Left colon (tissue), 2 donors: ENCODE measurements at regions not wholly inside any gene's neighbourhood (a gene's known extent, or its start where the extent isn't known, plus 50 kb on each side); places are given as distances from the start of the nearest gene placed in this dataset.

ENCODE experiments used
- ATAC-seq: fragments of 200-7000 bp; cut with Tn5 transposase; one replicate; pipeline ENCODE4 v1.9.1; 2020; ENCODE audit warnings: mild to moderate bottlenecking, moderate library complexity
- DNase-seq, 2 donors: peaks; one replicate each; pipeline ENCODE4 v3.0.0-alpha.2; 2020
- intact Hi-C, 2 donors: fragments of 100-400 bp; cut with DNase I in 1 of 2; cut with micrococcal nuclease in 1 of 2; formaldehyde crosslinking; loops; one replicate each; pipeline versions ENCODE4 v1.11.2 to v1.14.0; 2022; cut with DNase I, micrococcal nuclease
- donor health status: DM: no; HTN: no; CAD: no.
- donor health status: DM: yes; HTN: yes; CAD: no.

DNA sequence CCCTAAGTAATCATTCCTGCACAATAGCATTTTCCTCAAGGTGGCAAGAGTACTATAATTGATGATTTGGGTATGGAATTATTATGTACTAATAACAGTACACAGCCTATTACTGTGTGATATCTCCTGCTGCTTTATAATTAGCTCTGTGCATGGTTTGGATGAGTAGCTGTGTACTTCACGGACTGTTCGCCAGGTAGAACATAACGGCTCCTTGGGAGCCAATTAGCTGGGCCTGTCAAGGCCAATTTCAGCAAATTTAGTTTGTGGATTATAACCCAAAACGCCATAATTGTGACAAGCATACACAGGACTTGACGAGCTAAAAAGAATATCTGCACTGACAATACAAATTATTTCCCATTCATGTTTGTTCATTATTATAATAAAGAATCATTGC lies 1584.2 kb downstream of the SLITRK1 start:
- DNase-seq = no peak
- intact Hi-C loops = no loop called here

DNA sequence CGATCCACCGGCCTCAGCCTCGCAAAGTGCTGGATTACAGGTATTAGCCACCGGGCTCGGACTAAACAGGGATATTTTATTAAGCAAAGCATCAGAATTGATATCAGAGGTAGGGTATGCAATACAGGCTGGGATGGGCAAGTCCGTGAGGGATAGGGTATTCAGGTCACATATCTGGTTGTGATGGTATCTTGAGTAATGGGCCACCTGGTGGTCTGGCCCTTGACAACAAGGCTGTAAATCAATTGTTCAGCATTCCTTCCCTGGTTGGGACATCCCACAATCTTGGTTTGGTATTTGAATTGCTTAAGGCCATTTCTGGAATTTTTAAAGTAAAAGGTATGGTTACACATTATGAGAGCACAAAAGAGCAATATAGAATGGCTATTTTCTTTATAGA lies 1588.0 kb downstream of the SLITRK1 start:
- no peak for ATAC-seq
- intact Hi-C loops = no loop called here

More for the DNA sequence above, 1584.2 kb downstream of the SLITRK1 start:
- no peak for ATAC-seq

DNA sequence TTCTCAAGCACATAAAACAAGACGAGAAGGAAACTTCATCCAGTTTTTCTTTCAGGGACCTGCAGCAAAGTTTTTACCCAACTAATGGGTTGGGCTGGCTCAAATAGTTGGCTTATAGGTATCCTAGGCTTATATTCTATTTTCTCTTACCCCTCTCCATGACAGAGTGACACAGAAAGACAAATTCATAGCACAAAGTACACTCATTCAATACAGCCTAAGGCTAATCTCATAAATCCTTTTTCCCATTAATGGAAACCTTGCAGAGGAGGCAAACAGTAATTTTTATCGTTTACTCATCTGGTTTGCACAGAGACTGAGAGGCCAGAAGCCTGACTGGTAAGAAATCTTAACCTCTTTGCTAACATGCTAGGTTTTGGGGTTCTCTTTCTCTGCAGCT lies 1589.9 kb downstream of the SLITRK1 start:
- ATAC-seq = no peak
- DNase-seq = no peak
- intact Hi-C loops = no loop called here

More for the DNA sequence above, 1588.0 kb downstream of the SLITRK1 start:
- peak in 1 of 2 donors; percentile 2 for DNase-seq

DNA sequence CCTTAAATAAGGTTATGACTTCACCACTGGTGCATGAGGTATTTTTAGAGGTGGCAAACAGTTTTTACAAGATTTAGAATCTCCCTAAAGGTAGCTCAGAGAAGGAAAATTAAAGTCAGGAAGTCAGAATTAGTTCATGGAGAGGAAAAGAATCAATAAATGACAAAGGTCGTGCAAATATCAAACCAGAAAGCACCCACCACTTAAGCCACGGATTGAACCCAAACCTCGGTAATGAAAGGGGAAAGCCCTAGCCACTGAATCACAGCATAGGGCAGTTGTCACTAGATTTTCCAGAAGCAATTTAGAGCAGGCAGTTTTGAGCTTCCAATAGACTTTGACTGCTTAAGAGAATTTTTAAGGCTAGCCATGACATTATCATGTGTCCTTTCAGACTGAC lies 1590.4 kb downstream of the SLITRK1 start:
- DNase-seq (no peak), ATAC-seq (no peak)
- intact Hi-C loops = no loop called here

DNA sequence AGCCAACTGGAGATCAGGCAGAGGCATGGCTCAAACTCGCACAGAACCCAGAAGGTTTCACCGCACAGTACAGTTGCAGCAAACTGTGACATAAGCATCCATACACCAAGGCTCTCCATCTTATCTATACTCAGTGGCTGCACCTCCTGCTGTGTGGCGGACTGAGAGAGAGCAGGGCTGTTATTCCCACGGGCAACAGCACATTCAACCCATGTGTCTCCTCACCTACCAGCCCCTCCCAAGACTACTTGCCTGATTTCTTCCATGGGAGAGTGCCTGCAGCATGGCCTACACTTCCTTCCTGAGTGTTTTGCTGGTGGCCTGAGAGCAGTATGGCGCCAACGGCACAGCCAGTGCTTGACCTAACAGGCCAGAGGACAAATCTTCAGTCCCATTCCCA lies 1606.6 kb downstream of the SLITRK1 start:
- ATAC-seq (no peak), DNase-seq (no peak)
- intact Hi-C loops = no loop called here

DNA sequence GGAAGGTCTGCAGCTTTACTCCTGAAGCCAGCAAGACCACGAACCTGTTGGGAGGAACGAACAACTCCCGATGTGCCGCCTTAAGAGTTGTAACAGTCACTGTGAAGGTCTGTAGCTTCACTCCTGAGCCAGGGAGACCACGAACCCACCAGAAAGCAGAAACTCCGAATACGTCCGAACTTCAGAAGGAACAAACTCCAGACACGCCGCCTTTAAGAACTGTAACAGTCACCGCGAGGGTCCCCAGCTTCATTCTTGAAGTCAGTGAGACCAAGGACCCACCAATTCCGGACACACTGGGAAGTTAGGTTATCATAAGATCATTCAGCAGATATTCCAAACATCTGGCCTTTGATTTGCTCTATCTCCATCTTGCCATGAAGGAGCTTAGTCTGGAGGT lies 1623.0 kb downstream of the SLITRK1 start:
- intact Hi-C loops = no loop called here
- ATAC-seq (no peak), DNase-seq (no peak)

DNA sequence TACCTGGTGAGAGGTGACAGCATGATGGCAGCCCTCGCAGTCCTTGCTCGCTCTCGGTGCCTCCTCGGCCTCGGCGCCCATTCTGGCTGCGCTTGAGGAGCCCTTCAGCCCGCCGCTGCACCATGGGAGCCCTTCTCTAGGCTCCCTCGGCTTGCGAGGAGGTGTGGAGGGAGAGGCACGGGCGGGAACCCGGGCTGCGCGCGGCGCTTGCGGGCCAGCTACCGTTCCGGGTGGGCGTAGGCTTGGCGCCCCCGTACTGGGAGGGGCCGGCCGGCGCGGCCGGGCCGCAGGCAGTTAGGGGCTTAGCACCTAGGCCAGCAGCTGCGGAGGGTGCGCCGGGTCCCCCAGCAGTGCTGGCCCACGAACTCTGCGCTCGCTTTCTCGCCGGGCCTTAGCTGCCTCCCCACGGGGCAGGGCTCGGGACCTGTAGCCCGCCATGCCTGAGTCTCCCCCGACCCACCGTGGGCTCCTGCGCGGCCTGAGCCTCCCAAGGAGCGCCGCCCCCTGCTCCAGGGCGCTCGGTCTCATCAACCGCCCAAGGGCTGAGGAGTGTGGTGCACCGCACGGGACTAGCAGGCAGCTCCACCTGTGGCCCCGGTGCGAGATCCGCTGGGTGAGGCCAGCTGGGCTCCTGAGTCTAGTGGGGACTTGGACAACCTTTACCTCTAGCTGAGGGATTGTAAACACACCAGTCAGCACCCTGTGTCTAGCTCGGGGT lies 1624.3 kb downstream of the SLITRK1 start:
- intact Hi-C loops = no loop called here
- DNase-seq (no peak), ATAC-seq (no peak)

DNA sequence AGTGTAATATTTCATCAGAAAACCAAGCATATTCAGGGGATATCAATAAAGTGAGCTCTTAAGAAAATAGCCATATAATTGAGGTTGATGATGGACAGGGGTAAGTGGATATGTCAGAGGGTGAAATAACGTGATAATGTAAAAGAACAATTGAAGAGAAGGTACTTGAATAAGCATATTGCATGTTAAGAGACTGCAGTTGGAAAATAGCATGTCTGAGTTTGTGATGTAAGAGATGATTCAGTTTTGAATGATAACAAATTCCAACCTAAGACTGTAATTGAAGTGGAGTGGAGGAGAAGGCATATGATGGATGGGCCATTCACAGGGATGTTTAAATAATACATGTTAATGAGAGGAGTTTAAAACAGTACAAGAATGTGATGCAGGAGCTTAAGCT lies 1633.5 kb downstream of the SLITRK1 start:
- no peak for ATAC-seq
- intact Hi-C loops = no loop called here
- DNase-seq = no peak

DNA sequence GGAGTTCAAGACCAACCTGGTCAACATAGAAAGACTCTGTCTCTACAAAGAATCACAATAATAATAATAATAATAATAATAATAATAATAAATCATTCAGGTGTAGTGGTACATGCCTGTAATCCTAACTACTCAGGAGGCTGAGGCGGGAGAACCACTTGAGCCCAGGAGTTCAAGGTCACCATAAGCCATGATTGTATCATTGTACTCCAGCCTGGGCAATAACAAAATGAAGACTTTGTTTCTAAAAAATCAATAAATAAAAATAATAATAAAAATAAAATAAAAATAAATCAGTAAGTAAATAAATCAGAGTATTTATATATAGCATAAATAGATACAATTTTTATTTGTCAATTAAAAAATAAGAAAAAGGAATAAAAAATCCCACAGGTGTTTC lies 1636.4 kb downstream of the SLITRK1 start:
- intact Hi-C loops = no loop called here
- ATAC-seq (no peak), DNase-seq (no peak)

DNA sequence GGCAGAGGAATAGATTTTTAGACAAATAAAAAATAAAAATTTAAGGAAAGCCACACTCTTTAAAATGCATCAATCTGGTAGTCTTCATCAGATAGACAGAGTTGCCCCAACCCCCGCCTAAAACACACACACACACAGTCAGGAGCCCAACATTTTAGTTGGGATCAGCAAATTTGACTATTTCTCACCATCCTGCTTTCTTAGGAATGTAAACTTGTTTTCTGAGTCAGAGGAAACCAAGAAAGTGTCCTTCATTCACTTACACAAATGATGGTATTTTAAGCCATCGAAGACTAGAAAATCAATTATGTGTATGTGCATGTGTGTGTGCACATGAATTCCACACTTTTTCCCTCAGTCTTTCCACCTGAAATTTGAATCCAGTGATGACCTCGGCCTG lies 1657.5 kb downstream of the SLITRK1 start:
- intact Hi-C loops = no loop called here
- no peak for DNase-seq
- ATAC-seq = no peak

DNA sequence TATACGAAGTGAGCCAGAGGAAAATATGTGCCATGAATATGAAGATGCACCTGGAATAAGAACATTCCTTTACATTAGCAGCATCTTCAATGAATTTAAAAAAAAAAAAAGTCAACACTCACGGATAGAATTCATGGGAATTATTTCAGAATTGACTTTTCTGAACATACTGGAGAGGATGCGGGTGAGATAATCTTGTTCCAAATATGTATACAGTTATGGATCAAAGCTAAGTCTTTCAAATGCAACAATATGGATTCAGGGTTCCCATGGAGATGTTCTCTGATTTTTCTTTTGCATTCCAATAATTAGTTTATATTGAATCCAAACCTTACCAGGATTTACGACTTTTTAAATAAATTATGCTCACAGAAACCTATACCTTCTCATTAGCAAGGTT lies 1660.7 kb downstream of the SLITRK1 start:
- no peak for ATAC-seq
- intact Hi-C loops = no loop called here
- no peak for DNase-seq

DNA sequence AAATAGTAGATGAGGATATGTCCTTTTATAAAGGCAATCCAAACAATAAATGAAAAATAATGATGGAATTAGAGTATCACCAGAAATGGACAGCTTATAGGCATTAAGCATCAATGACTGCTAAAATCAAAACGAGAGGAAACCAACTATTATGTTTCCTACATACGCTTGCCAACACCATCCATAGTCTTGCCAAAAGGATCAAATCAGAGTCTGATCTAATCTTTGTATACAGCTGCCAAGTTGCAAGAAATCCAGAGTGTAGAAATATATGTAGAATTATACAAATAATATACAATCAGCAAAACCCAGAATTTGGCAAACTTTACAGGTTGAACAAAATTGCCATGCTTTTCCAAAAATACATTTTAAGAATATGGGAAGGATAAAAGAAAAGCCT lies 1661.6 kb downstream of the SLITRK1 start:
- no peak for ATAC-seq
- intact Hi-C loops = no loop called here
- no peak for DNase-seq

DNA sequence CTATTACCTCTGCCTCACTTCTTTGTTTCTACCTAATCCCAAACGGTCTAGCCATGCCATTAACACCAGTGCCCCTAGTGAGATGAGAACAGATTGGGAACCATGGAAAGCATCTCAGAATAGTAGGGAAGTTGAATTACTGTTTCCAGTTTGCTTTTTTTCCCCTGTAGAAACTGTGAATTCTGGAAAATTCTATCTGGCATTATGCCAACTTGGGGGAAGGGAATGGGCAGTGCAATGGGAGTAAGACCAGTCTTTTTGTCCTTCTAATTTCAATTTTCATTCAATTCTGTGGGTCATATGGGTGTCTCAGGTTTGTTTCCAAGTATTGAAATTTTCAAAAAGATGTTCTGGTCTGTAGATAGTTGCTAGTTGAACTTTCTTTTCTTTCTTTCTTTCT lies 1666.1 kb downstream of the SLITRK1 start:
- DNase-seq (no peak), ATAC-seq (no peak)
- intact Hi-C loops = no loop called here

DNA sequence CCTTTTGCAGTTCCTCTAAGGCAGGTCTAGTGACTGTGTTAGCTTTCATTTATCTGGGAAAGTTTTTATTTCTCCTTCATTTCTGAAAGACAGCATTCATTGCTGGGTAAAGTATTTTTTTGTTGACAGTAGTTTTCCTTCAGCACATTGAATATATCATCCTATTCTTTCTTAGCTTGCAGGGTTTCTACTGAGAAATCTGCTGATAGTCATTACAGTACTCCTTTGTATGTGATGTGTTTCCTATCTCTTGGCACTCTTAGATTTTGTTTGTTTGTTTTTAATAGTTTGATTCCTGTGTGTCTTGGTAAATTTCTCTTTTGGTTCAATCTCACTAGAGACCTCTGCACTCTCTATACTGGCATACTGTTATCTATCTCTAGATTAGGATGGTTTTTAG lies 1667.9 kb downstream of the SLITRK1 start:
- no peak for DNase-seq
- intact Hi-C loops = no loop called here
- no peak for ATAC-seq

DNA sequence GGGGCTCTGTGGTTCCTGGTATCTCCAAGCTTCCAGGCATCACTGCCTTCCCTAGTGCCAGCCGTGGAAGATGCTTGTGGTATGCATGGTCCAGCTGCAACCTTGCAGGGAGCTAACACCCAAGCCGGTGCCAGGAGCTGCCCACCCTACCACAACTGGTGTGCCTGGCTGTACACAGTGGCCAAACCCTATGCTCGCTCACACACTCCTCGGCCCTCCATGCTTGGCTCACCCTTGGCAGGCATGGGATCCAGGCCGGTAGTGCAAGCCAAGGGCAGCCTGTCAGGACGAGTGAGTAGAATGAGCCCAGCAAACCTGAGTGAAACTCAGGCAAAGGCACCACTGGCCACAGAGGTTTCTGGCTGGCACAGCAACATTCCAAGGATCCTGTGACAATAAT lies 1676.0 kb downstream of the SLITRK1 start:
- DNase-seq (no peak), ATAC-seq (no peak)
- intact Hi-C loops = no loop called here

DNA sequence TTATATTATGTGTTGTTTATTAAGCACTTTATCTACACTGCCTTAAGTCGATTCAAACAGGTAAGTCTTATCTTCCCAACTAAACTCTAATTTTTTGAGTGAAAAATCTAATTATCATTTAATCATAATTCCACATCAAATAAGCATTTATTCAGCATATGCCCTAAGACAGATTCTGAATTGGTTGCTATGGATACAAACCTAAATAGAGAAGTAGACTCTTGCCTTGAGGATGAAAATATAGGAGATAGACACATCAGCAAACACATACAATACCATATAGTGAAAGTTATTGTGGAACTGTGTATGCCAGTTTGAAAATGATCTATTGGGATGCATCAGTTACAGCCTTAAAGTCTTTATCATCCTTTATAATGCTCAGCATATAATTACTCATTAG lies 1679.9 kb downstream of the SLITRK1 start:
- DNase-seq (no peak), ATAC-seq (no peak)
- intact Hi-C loops = no loop called here

DNA sequence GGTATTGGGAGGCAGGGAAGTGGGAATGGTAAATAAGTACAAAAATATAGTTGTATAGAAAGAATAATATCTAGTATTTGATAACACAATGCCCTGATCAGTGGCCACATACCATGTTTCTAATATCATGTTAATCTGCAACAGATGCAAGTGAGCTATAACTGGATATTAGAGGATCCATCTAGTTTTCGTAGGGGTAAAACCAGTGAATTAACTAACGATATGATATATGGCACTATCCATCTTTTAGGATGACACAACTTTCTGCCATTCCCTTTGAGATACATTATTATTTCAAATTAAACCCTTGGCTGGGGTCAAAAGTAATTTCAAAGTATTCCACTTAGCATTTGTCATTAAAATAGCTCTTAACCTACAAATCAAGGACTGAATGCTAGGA lies 1686.2 kb downstream of the SLITRK1 start:
- intact Hi-C loops = no loop called here
- ATAC-seq (no peak), DNase-seq (no peak)

DNA sequence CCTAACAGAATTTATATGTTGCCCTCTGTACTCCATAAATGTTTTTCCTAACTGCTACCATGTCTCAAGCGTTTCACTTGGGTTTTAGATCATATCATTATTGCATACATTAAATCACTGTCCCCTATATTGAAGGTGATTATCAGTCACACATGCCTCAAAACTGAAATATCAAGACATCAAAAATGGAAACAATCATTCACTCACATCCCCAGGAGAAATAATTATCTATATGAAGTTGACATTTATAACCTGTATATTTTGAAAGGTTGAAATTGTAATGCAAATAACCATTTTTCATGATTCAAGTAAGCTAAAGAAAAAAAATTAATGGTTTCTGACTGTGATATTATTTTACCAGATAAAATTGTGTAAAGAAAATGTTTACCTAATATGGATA lies 1695.0 kb downstream of the SLITRK1 start:
- ATAC-seq (no peak), DNase-seq (no peak)
- intact Hi-C loops = no loop called here

DNA sequence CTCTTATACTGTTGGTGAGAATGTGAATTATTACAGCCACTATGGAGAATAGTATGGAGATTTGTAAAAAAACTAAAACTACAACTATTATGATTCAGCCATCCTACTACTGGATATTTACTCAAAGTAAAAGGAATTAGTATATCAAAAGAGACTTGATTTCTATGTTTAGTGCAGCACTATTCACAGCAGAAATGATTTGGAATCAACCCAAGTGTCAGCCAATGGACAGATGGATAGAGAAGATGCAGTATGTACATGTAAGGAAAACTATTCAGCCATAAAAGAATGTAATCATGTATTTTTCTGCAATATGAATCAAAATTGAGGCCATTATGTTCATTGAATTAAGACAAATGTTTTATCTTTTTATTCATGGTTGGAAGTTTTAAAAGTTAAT lies 1705.5 kb downstream of the SLITRK1 start:
- intact Hi-C loops = no loop called here
- no peak for ATAC-seq
- no peak for DNase-seq

DNA sequence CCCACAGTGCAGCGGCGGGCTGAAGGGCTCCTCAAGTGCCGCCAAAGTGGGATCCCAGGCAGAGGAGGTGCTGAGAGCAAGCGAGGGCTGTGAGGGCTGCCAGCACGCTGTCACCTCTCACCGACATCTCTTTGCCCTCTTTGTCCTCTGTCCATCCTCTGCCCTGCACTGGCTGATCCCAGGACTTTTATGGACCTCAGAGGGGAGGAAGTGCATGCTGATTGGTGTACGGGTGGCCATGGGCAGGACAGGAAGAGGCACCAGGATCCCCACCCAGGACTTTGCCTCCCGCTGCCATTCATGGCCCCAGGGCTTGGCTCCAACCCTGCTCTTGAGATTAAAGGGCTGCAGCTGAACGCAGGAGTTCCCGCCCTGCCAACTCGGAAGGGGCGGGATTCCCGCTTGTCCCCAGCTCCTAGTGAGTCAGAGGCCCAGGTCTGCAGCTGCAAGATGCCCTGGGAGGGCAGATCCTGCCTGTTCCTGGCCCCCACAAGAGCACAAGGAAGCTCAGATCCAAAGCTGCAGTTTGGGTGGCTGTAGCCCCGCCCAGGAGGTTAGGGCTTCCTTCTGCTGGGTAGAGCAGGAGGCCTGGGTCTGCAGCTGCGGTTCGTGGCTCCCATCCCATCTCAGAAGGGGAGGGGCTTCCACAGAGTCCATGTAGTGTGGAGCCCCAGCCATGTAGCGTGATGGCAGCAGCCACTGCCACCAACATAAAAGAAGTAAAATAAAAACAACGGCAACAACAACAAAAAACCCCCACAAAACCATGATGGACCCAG lies 1716.7 kb downstream of the SLITRK1 start:
- ATAC-seq = no peak
- intact Hi-C loops = no loop called here
- no peak for DNase-seq
